GM19023 (cell line): ENCODE measurements at regions not wholly inside any gene's neighbourhood (a gene's known extent, or its start where the extent isn't known, plus 50 kb on each side); places are given as distances from the start of the nearest gene placed in this dataset.
"Not testable (repeated sequence)": the region's sequence is repeated elsewhere in the genome, so short reads cannot be mapped to it uniquely, and the experiment has no call there.

ENCODE experiments used
- ATAC-seq: cut with Tn5 transposase; IDR thresholded peaks from one replicate; pipeline ENCODE4 v1.9.1; 2021; ENCODE audit warnings: mild to moderate bottlenecking, moderate library complexity; ENCODE audit not compliant: unreplicated experiment

DNA sequence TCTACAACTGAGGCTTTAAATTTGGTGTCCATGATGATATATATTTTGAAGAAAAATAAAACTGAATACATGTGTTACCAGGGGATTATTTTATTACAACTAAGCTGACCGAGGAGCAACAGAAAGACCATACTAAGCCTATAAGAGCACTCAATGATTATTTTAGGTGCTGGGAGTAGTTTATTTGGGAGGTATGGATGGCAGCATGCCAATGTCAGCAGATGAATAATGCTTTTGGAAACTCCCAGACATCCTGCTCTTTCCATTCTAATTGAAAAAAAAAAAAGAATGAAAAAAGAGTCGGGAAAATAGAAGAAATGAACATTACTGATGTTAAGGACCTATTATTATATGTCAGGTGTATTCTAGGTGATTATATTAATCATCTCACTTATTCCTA, 441.2 kb downstream of the BTG1 start:
- ATAC-seq, result no peak

DNA sequence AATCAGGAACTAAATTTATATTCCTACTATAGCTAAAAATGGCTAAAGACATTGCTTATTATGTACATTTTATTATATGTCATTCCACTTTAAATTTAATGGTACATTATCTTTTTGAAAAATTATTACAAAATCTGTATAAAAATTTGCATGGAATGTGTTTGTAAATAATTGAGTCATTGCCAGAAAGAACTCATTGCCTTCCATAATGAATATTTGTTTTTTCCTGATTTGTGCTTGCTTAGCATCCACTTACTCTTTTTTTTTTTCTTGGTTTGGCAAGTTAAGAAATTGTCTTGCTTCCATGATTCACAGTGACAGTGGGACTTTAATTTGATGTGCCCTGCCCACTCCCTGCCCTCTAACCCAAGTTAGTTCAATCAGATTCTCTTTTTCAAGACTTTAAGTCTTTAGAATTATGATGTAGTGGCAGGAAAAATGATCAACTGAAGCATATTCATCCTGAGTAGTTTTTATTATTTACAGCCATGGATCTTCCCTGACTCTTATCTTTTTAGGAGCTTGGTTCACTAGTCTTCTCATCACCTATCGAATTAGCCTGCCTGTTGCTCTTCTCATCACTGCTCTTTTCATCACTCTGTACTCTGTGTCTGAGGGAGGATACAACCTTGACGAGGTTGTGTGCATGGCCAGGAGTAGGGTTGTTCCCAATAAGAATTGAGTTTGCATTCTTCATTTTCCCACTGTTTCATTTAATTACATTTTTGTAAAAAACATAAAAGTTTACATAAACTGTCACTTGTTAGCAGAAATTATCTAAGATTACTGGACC, 442.0 kb downstream of the BTG1 start:
- ATAC-seq, result no peak

DNA sequence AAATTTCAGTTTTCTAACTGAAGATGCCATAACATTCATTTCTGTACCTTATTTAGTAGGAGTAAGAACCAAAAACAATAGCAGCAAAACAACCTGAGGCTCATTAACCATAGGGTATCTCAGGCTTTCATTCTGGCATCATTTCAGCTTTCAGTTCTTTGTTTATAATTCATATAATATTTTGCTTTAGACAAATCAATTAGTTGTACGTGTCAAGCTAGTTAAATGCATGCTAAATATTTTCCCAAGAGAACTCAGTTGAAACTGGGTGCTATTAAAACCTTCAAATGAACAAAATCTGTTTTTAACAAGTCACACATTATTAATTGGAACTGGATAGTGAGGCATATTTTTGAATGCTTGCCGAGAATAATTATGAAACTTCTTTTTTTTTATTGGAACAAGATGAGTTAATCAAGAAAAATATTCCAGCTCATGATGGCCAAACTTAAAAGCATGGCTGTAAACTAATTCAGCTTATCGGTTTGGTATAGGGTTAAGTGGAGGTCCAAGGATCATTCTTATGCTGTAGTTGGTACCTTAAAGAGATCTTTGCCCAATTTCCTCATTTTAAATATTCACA, 442.7 kb downstream of the BTG1 start:
- no peak for ATAC-seq

DNA sequence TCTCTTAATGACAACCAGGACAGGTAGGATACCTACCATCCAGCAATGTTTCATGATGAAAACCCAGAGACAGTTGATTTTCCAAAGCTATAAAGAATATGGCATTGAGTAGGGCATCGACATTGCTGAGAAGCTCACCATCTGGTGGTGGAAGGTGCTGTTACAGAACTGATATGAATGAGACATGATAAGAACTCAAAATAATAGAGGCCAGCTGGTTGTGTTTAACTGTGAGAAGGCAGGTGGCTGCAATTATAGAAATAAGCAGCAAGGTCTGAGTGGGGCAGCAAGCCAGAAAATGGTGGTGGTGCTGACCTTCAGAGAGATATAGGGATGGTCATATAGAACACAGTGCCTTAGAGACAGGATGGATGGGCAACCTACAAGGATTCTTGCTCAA, 449.7 kb downstream of the BTG1 start:
- ATAC-seq, result no peak

DNA sequence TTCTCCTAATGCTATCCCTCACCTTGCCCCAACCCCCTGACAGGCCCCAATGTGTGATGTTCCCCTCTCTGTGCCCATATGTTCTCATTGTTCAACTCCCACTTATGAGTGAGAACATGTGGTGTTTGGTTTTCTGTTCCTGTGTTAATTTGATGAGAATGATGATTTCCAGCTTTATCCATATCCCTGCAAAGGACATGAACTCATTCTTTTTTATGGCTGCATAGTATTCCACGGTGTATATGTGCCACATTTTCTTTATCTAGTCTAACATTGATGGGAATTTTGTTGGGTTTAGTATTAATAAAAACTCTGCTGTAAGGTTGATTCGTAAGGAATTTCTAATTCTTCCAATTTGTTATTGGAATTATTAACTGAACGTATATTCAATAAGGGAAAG, 450.2 kb downstream of the BTG1 start:
- ATAC-seq, result not testable (repeated sequence)

DNA sequence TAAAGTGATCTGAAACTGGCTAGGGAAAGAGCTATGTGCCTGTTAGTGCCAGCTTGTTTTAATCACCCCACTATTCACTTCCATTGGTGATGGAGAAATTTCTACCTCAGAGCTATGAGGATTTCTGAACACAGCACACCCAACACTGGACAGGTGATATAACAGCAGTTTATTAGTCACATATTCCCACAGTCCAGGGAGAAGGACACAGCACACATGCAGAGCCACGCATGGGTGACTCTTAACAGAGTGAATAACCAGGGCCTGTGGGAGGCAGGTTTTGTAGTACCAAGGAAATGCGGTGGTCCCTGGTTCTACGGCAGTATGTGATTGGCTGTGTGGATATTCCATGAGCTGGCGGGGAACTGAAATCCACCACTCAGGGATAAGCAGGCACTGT, 455.1 kb downstream of the BTG1 start:
- no peak for ATAC-seq

- ATAC-seq, result no peak
Measured at GRCh38 chr12:91687052-91688017, 458.3 kb downstream of the BTG1 start.

GRCh38 chr12:91685917-91686316, 459.7 kb downstream of the BTG1 start:
- no peak for ATAC-seq

- no peak for ATAC-seq
Measured at GRCh38 chr12:91681751-91682150, 463.9 kb downstream of the BTG1 start.

- no peak for ATAC-seq
Measured at GRCh38 chr12:91680864-91681263, 464.8 kb downstream of the BTG1 start.

- no peak for ATAC-seq
Measured at GRCh38 chr12:91677556-91677955, 468.1 kb downstream of the BTG1 start.

GRCh38 chr12:91675401-91675800, 470.2 kb downstream of the BTG1 start:
- no peak for ATAC-seq

GRCh38 chr12:91672130-91672529, 473.5 kb downstream of the BTG1 start:
- no peak for ATAC-seq

DNA sequence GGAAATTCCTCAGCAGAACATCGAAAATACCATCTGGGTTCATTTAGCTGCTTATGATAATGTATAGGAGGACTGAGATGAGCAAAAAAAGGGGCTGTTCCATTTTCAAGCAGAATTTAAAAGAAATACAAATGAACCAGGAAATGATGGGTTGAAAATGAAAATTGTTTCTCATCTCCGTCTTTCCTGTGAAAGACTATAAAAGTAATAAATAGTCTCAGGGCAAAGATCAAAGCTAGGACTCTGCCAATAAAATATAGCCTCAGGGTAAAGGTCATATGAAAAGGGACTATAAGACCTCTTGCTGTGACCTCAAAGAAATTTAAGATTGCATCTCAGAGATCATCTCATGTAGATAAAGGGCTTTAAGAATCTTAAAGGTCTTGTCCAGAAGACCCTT, 478.0 kb downstream of the BTG1 start:
- no peak for ATAC-seq

DNA sequence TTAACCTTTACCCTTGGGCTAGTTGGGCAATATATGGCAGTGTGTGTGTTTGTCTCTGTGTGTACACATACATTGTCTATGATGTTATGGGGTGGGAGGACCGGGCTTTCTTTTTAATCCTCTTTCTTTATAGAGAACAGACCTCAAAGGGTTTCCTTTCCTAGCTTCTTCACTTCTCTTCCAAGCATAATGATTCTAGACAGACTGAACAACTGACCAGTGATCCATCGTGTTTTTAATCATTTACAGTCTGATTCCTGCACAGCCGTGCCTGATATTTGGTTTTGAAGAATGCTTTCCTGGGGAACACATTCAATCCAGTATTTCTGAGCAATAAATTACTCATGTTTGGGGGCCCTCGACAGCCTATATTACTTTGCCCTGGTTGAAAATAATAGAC, 481.1 kb upstream of the DCN start:
- no peak for ATAC-seq

DNA sequence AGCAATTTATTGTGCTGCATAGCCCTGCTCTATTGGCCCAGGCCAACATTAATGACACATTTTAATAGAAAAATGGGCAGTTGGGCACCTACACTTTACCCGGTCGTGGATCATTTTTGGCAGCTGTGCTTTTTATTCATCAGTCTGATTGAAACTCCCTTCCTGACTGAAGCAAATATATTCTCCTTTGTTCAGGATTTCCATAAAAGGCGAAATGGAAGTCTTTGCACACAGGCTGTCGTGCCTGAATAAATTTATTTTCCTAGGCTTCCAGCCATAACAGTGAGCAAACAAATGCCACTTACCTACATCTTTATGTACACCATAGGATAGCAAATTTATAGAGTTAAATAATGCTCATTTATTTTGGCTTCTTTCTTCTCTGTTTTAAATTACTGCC, 480.7 kb upstream of the DCN start:
- ATAC-seq, result no peak

- ATAC-seq, result no peak
Measured at GRCh38 chr12:91662021-91662420, 479.4 kb upstream of the DCN start.

DNA sequence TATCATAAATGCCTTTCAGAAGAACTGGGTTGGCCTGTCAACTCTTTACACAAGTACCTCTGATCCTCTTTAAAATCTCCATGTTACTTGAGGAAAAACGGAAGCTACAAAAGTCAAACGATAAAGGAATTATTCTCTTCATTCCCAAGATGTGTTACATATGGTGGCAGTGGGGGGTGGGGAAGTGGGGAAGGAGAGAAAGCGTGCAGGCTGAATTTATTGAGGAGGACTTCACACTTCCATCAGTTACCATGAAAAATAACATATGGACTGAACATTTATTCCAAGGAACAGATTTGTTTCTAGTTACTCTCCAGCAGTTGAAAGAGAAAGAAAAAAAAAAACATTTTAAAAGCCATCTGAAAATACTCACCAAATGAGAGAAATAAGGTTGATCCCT, 474.4 kb upstream of the DCN start:
- no peak for ATAC-seq

- ATAC-seq, result no peak
Measured at GRCh38 chr12:91655966-91656365, 473.3 kb upstream of the DCN start.

GRCh38 chr12:91654087-91654486, 471.5 kb upstream of the DCN start:
- ATAC-seq, result no peak

GRCh38 chr12:91651728-91652127, 469.1 kb upstream of the DCN start:
- no peak for ATAC-seq

GRCh38 chr12:91643763-91644162, 461.1 kb upstream of the DCN start:
- ATAC-seq, result no peak
